Mucosa of descending colon (tissue), 3 donors: ENCODE measurements at regions not wholly inside any gene's neighbourhood (a gene's known extent, or its start where the extent isn't known, plus 50 kb on each side); places are given as distances from the start of the nearest gene placed in this dataset.

ENCODE experiments used
- ATAC-seq: fragments of 200-7000 bp; cut with Tn5 transposase; one replicate; pipeline ENCODE4 v1.9.1; 2020; ENCODE audit warnings: mild to moderate bottlenecking, moderate library complexity
- DNase-seq, 3 donors: peaks; one replicate each; pipeline ENCODE4 v3.0.0-alpha.2; 2020
- H3K36me3 ChIP-seq: fragments of 200-600 bp; one replicate; pipeline ENCODE4 v1.8.0; 2021; ENCODE audit warnings: low read depth, mild to moderate bottlenecking
- H3K4me1 ChIP-seq: fragments of 200-600 bp; one replicate; pipeline ENCODE4 v1.8.0; 2021; ENCODE audit warnings: low read depth, mild to moderate bottlenecking
- H3K4me3 ChIP-seq: fragments of 200-600 bp; one replicate; pipeline ENCODE4 v1.8.0; 2021; ENCODE audit warnings: mild to moderate bottlenecking
- H3K9me3 ChIP-seq: fragments of 200-600 bp; one replicate; pipeline ENCODE4 v1.8.0; 2021; ENCODE audit warnings: mild to moderate bottlenecking
- intact Hi-C, 2 donors: fragments of 100-400 bp; cut with DNase I in 1 of 2; cut with micrococcal nuclease in 1 of 2; formaldehyde crosslinking; loops; one replicate each; pipeline versions ENCODE4 v1.11.0 to v1.11.1; 2022; cut with DNase I, micrococcal nuclease
- TF ChIP-seq, protein P1 (sequence below): fragments of 200-600 bp; IDR thresholded peaks from one replicate; pipeline ENCODE4 v1.8.0; 2022; ENCODE audit warnings: antibody characterized with exemption, mild to moderate bottlenecking
- donor health status: DM: no; HTN: no; CAD: no; lungs with moderate emphysema.
- donor health status: DM: no; HTN: no; CAD: no.
- donor health status: DM: no; HTN: yes; CAD: no.

DNA sequence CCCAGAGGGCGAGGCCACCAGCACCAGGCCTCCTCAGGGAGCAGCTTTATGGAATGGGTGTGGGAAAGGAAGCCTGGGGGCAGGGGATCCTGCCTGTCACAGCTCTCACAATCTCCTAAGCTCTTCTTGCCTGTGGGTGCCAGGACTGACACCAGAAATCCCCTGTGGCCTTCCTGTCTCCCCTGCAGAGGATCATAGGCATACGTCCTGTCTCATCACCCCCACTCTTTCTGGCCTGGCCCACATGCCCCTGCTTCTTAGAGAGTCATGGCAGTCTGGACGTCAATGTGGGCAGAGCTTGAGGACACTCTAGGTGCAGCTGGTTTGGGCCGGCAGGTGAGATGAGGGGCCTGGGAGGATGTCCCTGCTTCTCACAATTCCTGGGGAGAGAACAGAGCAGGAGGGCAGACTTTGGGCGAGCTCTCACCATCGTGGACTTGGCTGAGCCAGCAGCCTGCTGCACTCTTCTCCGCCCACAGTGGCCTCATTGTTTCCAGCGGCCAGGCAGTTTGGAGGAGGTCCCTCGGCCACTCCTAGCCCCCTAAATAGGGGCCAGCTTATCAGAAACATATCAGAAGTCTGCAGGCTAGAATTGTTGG, 67.3 kb upstream of the ZFR start:
- Histone ChIP-seq H3K4me1 (no peaks in the 10 kb centered on the region), H3K9me3 (no peaks in the 10 kb centered on the region), H3K36me3 (no peaks in the 10 kb centered on the region), H3K4me3 (no peak overlapping the region)
- intact Hi-C loops, result no loop called here
- TF ChIP-seq, protein P1, sequence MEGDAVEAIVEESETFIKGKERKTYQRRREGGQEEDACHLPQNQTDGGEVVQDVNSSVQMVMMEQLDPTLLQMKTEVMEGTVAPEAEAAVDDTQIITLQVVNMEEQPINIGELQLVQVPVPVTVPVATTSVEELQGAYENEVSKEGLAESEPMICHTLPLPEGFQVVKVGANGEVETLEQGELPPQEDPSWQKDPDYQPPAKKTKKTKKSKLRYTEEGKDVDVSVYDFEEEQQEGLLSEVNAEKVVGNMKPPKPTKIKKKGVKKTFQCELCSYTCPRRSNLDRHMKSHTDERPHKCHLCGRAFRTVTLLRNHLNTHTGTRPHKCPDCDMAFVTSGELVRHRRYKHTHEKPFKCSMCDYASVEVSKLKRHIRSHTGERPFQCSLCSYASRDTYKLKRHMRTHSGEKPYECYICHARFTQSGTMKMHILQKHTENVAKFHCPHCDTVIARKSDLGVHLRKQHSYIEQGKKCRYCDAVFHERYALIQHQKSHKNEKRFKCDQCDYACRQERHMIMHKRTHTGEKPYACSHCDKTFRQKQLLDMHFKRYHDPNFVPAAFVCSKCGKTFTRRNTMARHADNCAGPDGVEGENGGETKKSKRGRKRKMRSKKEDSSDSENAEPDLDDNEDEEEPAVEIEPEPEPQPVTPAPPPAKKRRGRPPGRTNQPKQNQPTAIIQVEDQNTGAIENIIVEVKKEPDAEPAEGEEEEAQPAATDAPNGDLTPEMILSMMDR, result no peak
- DNase-seq, result no peak
- peak; percentile 36 for ATAC-seq

DNA sequence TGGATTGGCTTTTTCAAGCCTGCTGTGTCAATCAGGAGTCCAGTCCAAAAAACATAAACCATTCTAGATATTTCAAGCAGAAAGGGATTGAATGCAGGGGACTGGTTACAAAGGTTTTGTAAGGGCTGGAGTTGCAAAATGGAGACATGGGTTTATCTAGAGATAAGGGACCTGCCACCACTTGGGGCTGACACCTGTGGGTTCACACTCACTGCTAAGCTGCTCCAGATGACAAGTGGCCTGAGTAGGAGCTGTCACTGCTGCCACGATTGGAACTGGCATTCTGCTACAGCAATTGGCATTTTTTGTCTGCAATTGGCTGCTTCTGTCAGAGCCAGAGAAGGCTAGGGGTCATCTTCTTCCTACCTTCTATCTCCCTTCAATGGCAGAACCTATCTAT, 66.3 kb upstream of the ZFR start:
- TF ChIP-seq, protein P1, result no peak
- Histone ChIP-seq H3K4me3 (no peak overlapping the region), H3K4me1 (no peaks in the 10 kb centered on the region), H3K36me3 (no peaks in the 10 kb centered on the region), H3K9me3 (no peaks in the 10 kb centered on the region)
- ATAC-seq (no peak), DNase-seq (no peak)
- intact Hi-C loops, result no loop called here

DNA sequence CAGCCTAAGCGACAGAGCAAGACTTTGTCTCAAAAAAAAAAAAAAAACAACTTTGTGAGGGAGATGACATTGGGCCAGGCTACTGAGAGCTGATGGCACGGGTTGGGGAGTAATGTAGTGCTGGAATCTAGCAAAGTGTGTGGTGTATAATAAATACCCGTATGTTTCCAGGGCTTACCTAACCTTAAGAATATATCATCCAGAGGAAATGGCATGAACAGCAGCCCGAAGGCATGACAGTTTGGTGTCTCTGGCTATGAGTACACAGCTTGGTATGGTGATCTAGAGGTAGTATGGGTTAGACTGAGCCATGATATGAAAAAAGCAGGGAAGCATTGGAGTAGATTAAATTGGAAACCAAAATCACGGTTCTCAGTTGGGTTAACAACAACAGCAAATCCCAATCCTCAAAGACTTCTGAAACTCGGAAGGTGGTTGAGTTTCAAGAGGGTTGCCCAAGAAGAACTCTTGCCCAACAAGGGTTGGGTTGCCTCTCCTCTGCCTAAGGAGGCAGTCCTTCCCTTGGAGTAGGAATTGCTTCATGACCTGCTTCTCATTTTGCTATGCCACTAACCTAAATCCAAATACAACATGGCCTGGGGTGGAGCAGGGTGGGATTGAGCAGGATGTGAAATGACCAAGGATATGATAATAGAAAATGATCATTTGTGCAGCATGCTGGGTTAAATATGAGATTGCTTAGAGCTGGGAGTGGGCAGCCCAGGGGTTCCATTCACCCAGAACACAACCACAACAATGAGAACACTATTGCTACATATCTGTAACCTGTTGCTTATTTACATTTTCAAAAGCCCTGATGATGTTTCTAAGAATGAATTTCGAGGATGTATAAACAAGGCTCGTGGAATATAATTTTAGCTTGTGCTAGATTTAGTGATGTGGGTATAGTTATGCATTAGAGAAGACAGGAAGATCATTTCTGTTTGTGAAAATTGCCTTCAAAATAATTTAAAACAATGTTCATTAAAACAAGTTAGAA, 64.6 kb upstream of the ZFR start:
- intact Hi-C loops, result no loop called here
- ATAC-seq, result no peak
- H3K4me3 ChIP-seq, result no peak overlapping the region
- no peaks in the 10 kb centered on the region for H3K36me3 ChIP-seq
- H3K9me3 ChIP-seq, result no peaks in the 10 kb centered on the region
- TF ChIP-seq, protein P1, result no peak
- H3K4me1 ChIP-seq, result no peaks in the 10 kb centered on the region
- DNase-seq, result no peak

DNA sequence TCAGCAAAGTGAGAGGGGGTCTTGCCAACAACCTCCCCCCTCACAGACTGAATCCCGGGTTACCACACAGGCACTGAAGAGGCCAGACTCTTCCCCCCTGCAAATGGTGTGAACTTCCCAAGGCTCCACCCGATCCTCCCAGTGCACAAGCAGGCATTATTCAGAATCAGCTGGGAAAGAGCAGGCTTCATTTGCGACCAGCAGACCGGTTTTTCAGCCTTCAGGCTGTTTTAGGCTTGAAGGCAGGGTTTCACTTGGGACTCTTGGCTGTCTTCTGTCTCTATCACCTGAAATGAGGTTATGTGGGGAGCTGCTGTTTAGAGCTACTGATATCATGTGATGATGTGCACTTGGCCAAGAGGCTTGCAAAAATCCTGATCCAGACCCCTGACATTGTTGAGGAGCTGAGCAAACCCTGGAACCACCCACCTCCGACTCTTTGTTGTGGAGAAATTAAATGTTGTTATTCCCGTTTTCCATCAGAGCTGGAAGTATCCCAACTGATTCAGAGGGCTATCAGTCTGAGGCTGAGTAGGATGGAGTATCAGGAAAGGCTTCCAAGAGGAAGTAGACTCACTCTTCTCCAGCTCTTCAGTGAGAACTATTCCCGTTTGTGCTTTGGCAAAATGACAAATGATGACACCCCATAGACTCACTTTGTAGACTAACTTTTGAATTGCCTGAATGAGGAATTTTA, 63.3 kb upstream of the ZFR start:
- Histone ChIP-seq H3K4me1 (no peaks in the 10 kb centered on the region), H3K4me3 (no peak overlapping the region), H3K36me3 (no peaks in the 10 kb centered on the region), H3K9me3 (no peaks in the 10 kb centered on the region)
- intact Hi-C loops, result no loop called here
- ATAC-seq, result peak; percentile 19
- TF ChIP-seq, protein P1, result no peak
- no peak for DNase-seq

DNA sequence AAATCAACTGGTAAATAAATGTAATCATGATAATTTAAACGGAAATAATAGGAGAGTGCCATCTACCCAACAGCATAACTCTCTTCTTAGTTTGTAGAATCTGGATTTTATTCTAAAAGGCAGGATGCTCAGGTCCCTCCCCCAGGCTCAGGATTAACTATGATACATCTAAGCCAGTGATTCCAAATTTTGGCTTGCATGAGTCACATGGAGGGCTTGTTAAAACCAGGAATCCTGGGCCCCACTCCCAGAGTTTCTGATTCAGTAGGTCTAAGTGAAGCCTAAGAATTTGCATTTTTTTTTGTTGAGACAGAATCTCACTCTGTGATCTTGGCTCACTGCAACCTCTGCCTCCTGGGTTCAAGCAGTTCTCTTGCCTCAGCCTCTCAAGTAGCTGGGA, 62.3 kb upstream of the ZFR start:
- ATAC-seq (peak; percentile 28), DNase-seq (peak in 1 of 3 donors; percentile 10)
- no peaks in the 10 kb centered on the region for H3K36me3 ChIP-seq
- intact Hi-C loops, result no loop called here
- no peaks in the 10 kb centered on the region for H3K4me1 ChIP-seq
- H3K9me3 ChIP-seq, result no peaks in the 10 kb centered on the region
- TF ChIP-seq, protein P1, result no peak
- no peak overlapping the region for H3K4me3 ChIP-seq
